LNCAP (cell line): ENCODE measurements at regions not wholly inside any gene's neighbourhood (a gene's known extent, or its start where the extent isn't known, plus 50 kb on each side); places are given as distances from the start of the nearest gene placed in this dataset.

Experiments used
- TF ChIP-seq, protein P1 (sequence below): fragments of 450-650 bp; IDR thresholded peaks from 2 replicates; pipeline ENCODE4 v1.5.1; 2017; ENCODE audit warnings: mild to moderate bottlenecking

DNA sequence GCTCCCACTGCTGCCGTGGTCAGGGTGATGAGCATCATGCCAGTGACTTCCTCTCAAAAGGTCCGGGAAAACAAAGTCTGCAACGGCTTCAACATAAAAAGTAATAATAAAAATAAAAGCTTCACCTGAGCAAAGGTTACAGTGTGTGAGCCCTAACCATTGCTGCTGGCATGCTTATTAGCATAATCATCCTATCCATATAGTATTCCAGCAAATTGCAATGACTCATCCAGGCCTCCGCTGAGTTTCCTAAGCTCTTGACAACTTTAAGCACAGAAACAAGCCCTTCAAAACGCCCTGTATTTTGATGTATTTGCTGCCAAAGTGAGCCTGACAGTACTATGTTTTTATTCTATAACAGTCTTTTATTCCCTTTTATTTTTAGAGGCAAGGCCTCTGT is 100.5 kb downstream of the AASDH start:
- TF ChIP-seq, protein P1, sequence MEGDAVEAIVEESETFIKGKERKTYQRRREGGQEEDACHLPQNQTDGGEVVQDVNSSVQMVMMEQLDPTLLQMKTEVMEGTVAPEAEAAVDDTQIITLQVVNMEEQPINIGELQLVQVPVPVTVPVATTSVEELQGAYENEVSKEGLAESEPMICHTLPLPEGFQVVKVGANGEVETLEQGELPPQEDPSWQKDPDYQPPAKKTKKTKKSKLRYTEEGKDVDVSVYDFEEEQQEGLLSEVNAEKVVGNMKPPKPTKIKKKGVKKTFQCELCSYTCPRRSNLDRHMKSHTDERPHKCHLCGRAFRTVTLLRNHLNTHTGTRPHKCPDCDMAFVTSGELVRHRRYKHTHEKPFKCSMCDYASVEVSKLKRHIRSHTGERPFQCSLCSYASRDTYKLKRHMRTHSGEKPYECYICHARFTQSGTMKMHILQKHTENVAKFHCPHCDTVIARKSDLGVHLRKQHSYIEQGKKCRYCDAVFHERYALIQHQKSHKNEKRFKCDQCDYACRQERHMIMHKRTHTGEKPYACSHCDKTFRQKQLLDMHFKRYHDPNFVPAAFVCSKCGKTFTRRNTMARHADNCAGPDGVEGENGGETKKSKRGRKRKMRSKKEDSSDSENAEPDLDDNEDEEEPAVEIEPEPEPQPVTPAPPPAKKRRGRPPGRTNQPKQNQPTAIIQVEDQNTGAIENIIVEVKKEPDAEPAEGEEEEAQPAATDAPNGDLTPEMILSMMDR = no peak

DNA sequence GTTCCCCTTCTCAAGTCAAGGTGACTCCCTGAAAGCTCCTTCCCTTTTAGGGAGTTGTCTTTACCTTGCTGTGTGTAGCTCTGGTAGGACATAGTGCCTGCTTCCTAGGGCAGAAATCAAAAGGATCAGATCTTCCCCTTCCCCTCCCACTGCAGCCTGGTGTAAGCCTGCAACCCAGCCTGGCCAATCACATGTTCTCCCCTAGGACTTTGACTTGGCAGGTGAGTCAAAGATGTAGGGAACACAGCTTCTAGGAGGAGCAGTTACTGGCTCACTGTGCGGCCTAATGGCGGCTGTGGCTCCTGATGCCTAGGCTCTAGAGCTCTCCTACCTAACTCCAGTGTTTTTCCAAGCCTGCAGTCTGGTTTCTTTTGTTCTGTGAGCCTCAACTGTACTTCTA is 103.9 kb downstream of the AASDH start:
- TF ChIP-seq, protein P1 = no peak

DNA sequence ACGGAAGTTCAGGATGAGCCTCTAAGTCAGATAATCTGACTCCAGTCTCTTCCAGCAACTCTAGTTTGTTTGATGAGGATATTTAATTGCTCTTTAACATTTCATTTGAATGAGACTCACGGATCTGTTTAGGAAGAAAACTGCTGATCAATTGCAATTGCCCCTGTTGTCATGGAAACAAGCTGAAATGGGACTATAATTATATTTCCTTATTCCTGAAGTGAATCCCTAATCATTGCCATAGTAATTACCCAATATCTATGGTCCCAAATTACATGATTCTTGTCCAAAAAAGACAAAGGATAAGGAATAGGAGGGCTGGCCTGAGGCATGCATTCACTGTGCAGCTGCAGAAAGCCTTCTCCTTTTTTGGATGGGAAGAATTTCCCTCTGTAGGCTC is 105.3 kb downstream of the AASDH start:
- TF ChIP-seq, protein P1 = no peak

DNA sequence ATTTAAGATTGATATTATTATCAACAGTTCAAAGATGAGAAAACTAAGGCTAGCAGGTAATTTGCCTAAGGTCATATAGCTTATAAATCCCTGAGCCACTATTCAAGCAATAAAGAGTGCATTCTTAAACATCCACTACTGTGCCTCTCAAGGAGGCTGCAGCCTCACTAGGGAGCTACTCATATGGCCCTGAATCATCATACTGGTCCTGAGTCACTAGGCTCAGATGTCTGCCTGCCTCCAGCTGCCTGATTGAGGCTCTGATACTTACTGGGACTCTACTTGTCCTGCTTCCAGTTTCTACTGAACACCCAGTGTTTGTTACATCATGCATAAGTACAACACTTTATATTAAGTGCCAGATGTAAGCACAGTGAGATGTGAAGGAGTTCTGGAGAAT is 110.7 kb downstream of the AASDH start:
- TF ChIP-seq, protein P1 = no peak

DNA sequence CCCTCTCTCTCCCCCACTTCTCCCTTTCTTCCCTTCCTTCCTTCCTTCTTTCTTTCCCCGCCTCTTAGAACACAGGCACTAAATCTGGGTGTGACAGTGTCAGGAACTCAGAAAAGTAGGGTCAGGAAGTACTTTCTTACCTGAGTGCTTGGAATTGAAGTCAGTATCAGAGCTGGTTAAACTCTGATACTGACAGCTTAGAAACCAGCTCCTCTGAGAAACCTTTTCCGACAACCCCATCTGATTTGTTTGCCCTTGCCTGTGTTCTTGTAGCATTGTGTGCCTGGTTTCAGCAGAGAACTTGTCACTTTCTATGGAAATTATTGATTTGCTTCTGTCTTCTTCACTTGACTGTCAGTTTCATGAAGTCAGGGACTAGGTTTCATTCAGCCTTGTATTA is 113.9 kb downstream of the AASDH start:
- TF ChIP-seq, protein P1 = no peak

DNA sequence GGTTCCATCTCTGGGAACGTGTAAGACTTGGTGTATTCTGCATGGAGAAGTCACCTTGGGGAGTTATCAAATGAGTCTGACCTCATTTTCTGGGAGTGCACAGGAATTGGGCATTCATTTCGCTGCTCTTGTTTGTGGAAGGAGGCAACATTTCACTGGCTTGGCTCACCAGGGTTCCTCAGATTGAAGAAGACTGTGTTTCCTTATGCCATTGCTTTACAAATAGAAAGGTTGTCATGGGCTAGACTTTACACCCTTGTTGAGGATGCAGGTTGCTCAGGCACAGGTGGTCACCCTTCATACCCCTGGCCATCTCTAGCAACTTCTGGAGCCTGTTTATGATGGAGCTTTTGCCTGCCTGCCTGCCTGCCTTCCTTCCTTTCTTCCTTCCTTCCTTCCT is 114.4 kb downstream of the AASDH start:
- TF ChIP-seq, protein P1 = no peak

DNA sequence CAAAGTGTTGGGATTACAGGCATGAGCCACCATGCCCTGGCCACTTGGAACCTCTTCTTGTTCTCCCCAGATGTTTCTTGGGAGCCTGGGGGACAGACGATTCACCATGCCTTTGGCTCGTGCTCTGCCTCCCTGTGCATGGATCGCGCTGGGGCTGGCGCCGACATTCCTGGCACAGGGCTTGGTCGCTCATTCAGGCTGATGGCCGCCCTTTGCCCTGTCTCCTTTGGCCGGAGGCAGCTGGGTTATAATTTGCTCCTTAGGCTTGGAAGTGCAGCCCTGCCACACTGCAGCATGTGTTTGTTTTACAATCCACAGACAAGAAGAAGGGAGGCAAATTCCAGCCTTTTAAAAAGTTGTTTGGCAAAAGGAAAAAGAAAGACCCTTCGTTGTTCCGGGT is 115.3 kb downstream of the AASDH start:
- TF ChIP-seq, protein P1 = no peak

DNA sequence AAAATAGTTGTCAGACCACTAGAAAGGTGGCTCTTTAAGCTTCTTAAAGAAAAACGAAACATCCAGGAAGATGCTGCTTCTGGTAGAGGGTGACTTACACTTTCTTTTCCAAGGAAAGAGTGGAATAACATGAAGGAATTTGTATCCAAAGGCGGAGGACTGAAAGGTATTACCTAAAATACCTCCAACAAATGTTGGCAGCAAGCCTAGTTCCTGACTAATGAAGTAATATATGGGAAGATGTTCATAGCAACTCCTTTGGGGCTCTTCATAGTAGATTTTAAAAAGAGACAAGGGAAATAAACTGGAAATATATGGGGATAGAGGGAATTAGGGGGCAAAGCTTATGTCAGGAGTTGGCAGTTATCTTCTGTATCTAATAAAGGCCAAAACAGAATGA is 116.2 kb downstream of the AASDH start:
- TF ChIP-seq, protein P1 = no peak
